G401.6 (cell line): ENCODE measurements at regions not wholly inside any gene's neighbourhood (a gene's known extent, or its start where the extent isn't known, plus 50 kb on each side); places are given as distances from the start of the nearest gene placed in this dataset.

ENCODE experiments used
- FAIRE-seq: peaks from 2 replicates; lab custom pipeline; 2012; peaks lifted over from hg19 to GRCh38; lab: Jason Lieb, UNC

- no peak for FAIRE-seq
Measured at GRCh38 chr22:48612077-48612995, 1215.3 kb downstream of the BRD1 start.

GRCh38 chr22:48609279-48609865 lies 1218.3 kb downstream of the BRD1 start:
- no peak for FAIRE-seq

DNA sequence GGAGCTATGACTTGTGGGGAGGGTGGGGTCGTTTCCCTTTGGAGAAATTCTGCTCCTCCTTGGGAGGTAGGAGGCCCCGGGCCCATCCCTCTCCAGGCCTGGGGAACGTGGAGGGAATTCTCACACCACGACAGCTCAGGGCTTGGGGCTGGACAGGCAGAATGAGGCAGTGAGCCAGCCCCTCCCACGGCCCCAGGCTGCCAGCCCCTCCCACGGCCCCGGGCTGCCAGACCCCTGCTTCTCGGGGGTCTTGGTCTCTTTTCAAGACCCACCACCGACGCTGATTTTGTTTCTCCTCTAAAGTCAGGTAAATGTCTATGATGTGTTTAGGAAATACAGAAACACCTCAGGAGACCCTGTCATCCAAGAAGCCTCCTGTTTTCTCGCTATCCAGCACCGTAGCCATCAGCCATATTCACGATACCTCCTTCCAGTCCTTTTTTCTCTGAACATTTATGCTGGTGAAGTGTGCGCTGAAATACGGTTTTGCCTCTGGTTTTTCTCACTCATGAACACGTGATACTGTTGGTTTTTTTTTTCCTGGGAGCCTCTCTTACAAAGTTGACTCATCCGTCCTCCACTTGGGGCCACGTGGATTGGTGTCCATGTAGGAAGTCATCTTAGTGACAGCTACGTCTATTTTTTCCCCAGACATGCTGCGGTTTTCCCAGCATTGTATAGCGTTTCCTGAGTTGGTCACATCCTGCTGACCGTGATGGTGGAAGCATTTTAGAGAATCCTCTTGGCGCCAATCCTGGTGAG lies 1219.6 kb downstream of the BRD1 start:
- FAIRE-seq = no peak

DNA sequence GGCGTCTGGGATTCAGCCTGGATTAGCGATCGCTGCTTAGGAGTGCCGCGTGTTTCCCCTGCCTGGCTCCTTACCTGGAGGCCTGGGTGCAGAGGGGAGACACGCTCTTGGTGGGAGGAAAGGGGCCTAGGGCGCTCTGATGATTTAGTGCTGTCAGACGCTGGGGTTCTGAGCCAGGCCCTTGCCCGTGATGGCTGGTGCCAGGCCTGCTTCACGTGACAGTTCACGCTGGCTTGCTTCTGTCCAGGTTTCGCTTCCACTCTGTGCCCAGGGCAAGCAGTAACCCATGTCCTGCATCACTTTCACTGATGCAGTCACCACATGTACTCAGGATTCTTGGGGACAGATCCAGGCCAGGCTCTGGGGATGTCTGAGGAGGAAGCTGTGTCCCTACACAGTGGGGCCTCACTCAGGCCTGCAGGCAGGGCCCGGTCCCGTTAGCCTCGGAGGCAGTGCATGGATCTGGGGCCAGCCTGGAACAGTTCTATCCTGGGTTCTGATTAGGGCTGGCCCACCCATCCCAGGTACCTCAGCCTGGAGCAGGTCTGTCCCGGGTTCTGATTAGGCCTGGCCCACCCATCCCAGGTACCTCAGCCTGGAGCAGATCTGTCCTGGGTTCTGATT lies 1220.9 kb downstream of the BRD1 start:
- no peak for FAIRE-seq

GRCh38 chr22:48605856-48606481 lies 1221.7 kb downstream of the BRD1 start:
- FAIRE-seq = no peak

DNA sequence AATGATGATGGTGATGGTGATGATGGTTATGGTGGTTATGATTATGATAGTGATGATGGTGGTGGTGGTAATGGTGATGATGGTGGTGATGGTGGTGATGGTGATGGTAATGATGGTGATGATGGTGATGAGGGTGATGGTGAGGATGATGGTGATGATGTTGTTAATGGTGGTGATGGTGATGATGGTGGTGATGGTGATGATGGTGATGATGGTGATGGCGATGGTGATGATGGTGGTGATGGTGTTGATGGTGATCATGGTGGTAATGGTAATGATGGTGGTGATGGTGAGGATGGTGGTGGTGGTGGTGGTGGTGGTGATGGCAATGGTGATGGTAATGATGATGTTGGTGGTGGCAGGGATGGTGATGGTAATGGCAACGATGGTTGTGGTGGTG lies 1222.5 kb downstream of the BRD1 start:
- no peak for FAIRE-seq

DNA sequence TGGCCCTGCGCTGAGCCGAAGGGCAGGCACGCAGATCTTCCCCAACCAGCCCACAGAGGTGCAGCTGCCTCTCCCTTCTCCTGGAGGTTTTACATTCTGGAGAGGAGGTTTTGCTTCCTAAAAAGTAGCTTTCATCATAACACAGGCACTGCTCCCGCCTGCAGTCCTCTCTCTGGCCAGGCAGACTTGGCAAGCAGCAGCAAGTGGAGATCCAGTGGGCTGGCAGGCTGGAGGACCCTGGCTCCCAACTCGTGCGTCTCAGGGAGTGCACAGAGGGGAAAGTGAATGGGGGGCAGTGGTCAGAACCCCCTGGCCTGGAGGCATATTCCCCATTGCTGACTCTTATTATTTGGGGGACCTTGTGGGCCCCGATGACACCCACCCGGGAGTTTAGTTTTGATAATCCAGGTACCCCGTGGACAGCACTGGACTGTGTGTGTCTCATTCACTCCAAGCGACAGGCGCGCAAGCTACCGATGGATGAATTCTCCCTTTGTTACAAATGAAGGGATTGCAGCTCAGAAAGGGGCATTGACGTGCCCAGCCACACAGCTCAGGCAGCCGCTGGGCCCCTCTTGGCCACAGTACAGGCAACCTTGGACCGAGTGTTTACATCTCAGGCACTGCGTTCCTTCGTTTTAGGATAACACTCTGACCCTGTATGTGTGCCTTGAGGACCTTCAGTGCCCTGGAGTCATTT lies 1223.9 kb downstream of the BRD1 start:
- no peak for FAIRE-seq

DNA sequence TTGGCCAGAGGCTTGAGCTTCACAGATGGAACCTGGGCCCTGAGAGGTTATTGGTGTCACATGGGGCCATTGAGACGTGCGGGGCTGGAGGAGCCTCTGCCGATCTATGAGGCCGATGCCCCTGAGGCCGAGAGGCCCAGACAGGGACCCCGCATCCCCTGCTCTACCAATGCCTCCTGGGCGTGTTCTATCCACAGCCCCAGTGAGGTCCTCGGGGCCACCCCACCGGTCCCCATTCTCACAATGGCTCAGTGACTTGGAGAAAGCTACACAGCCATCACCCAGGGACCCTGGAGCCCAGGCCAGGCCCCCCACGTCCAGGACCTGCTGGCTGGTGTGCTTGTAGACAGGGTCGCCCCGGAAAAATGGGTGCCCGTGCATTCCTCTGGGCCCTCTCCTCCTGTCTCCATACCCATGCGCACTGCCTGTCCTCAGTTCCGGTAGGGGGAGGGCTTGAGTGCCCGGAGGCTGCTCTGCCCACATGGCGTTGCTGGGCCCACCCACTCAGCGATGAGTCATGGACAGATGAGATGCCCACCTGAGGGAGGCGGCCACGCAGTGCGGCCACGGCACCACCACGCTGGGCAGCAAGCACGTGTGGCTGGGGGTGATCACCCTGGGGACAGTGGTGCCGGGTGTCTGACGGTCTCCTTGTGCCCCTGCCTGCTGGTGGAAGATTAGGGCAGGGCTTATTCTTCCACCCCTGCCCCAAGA lies 1224.7 kb downstream of the BRD1 start:
- FAIRE-seq = no peak

- FAIRE-seq = no peak
Measured at GRCh38 chr22:48600681-48601080, 1227.0 kb downstream of the BRD1 start.

DNA sequence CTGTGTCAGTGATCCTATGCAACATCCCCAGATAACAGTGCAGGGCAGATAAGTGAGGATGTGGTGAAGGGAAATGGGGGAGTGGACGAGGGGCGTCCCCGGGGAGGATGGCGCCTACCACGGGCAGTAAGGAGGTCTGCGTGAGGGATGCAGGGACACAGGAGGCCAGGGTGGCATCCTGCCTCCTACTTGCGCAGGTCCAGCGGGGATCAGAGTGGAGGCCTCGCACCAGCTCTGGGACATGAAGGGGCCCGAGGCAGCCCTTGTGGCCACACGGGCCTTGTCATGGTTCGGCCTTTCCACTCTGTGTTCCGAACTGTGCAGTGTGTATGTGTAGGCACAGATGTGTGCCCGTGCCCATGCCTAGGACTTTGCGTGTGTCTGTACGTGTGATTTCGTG lies 1227.5 kb downstream of the BRD1 start:
- no peak for FAIRE-seq

GRCh38 chr22:48599346-48599745 lies 1228.3 kb downstream of the BRD1 start:
- no peak for FAIRE-seq

GRCh38 chr22:48596111-48596850 lies 1231.4 kb downstream of the BRD1 start:
- no peak for FAIRE-seq

- FAIRE-seq = no peak
Measured at GRCh38 chr22:48595511-48595905, 1232.2 kb downstream of the BRD1 start.

DNA sequence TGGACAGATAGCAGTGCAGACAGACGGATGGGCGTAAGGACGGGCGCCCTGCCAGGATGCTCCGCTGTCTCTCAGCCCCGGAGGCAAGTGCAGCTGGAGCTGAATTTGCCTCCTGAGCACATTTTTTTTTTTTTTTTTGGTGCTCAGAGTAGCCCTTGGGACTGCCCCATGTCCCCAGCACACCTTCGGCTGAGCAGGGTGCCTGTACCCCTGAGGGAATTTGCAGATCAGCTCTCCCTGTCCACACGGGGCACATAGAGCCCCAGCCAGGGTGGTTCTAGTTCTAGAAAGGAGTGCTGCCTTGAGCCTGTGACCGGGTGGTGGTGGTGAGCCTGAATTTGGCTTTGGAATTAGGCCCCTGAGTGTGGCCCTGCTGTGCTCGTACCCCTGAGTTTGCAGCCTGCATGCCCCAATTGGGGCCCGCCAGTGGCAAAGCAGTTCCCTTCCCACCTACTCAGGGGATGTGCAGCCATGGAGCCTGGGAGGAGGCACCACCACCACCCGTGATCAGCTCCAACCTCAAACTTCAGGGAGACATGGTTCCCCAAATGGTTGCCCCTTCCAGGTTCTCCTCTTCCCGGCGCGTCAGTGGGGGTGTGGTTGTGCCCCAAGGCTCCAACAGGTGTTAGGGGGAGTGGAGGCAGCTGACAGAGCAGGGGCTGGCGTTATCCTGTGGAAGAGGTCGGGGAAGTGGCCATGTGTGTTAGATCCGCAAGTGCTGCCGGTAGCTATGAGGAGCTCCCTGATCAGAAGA lies 1232.7 kb downstream of the BRD1 start:
- FAIRE-seq = no peak

DNA sequence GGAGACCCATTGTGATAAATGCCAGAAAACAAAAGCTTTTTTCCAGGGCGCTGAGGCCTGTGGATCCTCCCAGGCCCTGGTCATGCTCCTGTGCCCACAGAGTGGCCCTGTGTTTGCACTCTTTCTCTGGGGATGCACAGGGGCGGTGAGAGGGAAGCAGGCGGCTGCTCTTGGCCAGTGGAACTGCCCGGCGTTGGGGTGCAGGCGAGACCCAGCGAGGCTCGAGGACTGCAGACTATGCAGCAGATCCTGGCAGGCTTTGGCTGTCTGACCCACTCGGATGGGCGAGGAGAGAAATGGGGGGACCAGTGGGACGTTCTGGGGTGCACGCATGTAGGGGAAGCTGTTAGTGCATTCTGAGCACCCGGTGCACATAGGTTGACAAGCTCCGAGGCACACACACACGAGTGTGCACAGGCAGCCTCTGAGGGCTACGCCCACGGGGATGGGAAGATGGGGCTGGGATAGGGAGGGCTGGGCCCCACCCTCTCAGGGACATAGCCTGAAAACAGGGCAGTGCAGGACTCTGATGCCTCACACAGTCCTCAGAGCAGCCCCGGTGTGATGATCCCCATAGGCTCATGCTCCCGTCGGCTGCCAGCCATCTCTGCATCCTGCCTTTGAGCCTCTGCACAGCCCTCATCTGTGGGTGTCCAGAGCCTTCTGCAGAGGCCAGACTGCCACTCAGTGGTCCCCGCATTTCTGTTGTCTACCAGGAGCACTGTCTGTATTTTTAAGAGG lies 1233.5 kb downstream of the BRD1 start:
- FAIRE-seq = no peak

DNA sequence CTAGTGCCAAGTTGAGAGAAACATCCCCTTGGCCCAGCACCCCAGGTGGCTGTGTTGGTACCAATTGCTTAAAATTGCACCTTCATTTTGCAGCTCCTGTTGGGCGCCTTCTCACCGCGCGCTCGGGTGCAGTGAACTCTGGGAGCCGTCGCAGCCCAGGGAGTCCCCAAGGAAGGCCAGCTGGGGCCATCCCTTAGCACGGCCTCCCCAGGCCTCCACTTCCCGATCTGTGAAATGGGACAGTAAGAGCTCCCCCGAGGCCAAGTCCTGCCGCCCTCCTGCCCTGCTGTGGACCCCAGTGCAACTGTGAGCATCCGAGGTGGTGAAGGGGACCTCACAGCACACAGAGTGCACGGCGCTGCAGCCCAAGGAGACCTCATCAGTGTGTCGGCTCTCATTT lies 1234.1 kb downstream of the BRD1 start:
- no peak for FAIRE-seq

DNA sequence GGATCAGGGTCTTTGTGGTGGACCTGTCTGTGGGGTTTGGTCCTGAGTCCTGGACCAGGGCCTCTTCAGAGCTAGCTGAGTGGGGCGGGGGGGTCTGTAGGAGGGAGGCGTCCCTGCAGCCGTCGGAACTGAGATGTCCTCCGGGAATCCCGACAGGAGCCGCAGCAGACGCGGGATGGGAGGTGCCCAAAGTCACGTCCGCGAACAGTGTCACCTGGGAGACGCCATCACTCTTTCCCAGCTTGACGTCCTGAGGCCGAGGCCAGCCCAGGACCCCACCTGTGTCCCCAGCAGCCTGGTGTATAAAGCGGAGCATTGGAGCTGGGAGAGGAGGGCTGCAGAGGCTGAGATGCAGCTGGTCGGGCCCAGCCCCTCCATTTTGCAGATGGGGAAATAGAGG lies 1234.7 kb downstream of the BRD1 start:
- no peak for FAIRE-seq

GRCh38 chr22:48592488-48592887 lies 1235.2 kb downstream of the BRD1 start:
- FAIRE-seq = no peak

GRCh38 chr22:48592066-48592345 lies 1235.7 kb downstream of the BRD1 start:
- FAIRE-seq = no peak
